CD4-positive, alpha-beta T cell treated with Interleukin-12 subunit alpha and Interleukin-12 subunit beta, for 1 hour (primary cell): ENCODE measurements at regions not wholly inside any gene's neighbourhood (a gene's known extent, or its start where the extent isn't known, plus 50 kb on each side); places are given as distances from the start of the nearest gene placed in this dataset.
"Not testable (repeated sequence)": the region's sequence is repeated elsewhere in the genome, so short reads cannot be mapped to it uniquely, and the experiment has no call there.

ENCODE experiments used
- DNase-seq: peaks from one replicate; pipeline ENCODE4 v3.0.0-alpha.2; 2020

- no peak for DNase-seq
Measured at GRCh38 chr17:13202835-13203234, 185.0 kb upstream of the ELAC2 start.

DNA sequence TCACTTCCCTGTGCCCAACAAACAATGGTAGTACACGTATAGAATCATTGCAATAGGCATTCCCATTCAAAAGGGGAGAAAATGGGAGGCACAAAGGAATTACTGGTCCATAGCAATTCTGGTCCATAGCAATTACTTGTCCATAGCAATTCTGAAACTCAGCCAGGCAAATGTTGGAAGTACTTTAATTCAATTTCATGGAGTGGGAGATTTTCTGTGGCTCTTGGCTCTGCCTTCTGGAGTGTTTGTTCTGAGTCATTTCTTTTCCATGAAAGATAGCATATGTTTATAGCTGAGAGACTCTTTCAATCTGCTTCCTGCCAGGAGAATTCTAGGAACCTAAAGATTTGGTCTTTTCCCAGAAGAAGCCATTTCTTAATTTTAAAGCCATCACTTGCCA, 182.8 kb upstream of the ELAC2 start:
- no peak for DNase-seq

GRCh38 chr17:13199425-13199824, 181.6 kb upstream of the ELAC2 start:
- DNase-seq: no peak

- no peak for DNase-seq
Measured at GRCh38 chr17:13197586-13197985, 179.8 kb upstream of the ELAC2 start.

DNA sequence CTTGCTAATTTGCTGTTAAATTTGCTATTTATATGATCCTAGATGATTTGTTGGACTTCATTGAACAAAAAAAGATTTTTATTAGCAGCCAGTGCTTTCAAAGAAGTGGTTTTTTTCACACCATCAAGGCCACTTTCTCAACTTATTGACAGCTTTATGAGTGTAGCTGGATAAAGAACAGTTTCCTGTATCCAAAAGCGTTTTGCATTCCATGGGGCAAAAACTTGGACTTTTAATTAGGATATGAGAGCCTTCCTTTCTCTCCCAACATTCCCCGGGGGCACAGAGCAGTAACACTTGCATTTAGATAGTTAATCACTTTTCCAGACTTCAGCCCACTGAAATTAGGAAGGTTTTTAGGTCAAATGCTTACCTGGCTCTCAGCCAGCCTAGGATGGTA, 177.1 kb upstream of the ELAC2 start:
- DNase-seq: no peak

DNA sequence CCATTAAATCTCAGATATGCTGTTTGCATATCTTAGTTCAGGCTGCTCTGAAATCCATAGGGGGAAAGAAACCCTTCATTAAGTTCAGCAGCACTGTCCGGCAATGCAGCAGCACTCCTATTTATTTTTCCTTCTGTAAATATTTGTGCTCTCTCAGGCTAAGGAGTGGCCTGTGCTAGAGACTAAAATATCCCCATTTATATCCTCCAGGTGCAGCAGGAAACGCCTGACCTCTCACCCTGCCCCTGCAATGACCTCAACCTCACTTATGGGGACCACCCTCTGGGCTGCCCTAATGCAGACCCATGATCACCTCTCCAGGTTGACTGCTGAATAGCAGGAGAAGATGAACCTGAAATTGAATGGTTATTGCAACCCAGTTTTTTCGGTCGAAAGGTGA, 165.0 kb upstream of the ELAC2 start:
- no peak for DNase-seq

- no peak for DNase-seq
Measured at GRCh38 chr17:13182450-13182849, 164.6 kb upstream of the ELAC2 start.

- DNase-seq: no peak
Measured at GRCh38 chr17:13181683-13182082, 163.9 kb upstream of the ELAC2 start.

GRCh38 chr17:13176436-13176835, 158.6 kb upstream of the ELAC2 start:
- DNase-seq: no peak

- no peak for DNase-seq
Measured at GRCh38 chr17:13171790-13172189, 154.0 kb upstream of the ELAC2 start.

DNA sequence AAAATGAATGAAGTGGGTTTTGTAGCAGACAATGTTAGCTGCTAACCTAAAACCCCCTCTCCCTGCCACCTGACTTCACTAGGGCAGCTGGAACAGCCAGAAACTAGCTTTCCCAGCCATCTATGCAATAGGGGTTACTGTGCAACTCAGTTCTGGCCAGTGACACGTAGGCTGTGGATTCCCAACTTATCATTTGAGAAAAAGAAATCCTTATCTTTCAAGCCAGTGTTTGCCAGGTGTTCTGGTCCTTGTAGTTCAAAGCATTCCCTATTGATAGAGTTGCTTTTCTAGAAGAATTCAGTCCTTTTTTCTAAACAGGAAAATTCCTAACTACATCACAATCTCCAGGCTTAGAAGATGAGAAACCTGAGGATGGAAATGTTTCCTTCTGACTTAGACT, 144.5 kb upstream of the ELAC2 start:
- no peak for DNase-seq

GRCh38 chr17:13160790-13161189, 143.0 kb upstream of the ELAC2 start:
- no peak for DNase-seq

GRCh38 chr17:13160296-13160695, 142.5 kb upstream of the ELAC2 start:
- no peak for DNase-seq

GRCh38 chr17:13158494-13159240, 140.8 kb upstream of the ELAC2 start:
- DNase-seq: no peak

DNA sequence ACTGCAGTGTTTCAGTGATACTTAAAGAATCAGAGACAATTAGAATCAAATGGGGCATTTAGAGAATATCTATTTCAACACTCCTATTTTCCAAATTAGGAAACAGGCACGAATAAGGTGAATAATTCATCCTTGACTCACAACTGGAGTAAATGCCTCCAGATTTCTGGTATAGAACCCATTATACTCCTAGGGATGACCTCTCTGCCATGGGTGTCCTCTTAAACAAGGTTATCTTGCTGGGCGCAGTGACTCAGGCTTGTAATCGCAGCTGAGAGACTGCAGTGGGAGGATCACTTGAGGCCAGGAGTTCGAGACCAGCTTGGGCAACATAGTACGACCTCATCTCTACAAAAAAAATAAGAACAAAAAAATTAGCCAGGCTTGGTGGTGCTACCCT, 139.8 kb upstream of the ELAC2 start:
- no peak for DNase-seq

DNA sequence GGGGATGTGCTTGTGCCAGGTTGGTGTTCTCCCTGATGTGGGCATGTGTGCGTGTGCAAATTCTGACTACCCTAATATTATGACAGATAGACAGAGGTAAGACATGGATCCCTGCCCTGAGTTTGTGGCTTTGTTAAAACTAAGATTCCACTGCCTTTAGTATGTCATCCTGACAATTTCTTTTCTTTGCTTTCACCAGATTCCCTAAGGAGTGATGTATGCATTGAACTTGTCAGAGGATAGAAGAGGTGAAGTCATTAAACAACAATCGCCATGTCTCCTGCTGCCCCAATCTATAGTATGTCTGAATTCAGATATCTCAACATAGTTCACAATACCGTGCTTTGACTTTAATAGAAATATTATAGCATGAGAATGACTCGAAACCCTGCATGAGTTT, 137.1 kb upstream of the ELAC2 start:
- no peak for DNase-seq

DNA sequence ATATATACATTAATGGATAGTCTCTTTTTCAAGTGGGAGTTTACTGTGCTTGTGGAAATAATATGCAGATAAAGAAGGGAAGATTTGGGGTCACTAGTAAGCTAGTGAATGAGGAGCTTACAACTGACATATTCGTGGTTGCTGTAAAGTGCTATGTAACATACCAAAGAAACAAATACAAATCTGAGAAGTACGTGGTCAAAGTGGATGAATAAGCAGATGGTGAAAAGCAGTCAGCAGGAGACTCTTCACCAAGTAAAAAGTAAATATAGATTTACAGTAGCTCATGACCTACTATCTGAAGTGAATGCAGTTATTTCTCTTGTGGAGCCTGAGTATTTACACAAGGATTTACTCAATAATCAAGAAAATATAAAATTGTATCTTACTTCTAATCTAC, 136.6 kb upstream of the ELAC2 start:
- no peak for DNase-seq

DNA sequence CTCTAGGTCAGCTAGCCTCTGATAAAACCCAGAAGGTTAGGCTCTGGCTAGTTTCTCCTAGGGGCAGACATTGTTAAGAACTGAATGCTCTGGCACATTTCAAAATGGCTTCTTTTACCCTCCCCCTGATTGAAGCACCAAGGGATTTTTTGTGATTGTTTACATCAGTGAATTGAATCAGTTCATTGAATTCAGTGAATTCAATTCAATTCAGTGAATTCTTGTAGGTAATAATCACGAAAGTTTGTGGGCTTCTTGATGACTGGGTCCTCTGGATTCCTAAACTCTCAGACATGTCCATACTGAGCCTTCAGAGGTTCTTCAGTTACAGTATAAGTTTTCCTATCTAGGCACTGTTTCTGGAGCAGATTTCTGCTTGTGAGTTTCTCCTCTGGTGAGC, 135.2 kb upstream of the ELAC2 start:
- DNase-seq: no peak

GRCh38 chr17:13152501-13152900, 134.7 kb upstream of the ELAC2 start:
- DNase-seq: no peak

DNA sequence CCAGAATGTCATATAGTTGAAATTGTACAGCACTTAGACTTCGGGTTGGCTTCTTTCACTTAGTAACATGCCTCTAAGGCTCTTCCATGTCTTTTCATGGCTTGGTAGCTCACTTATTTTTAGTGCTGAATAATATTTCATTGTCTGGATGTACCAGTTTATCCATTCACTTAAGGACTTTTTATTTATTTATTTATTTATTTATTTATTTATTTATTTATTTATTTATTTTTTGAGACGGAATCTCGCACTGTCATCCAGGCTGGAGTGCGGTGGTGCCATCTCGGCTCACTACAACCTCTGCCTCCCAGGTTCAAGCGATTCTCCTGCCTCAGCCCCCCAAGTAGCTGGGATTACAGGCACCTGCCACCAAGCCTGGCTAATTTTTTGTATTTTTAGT, 132.9 kb upstream of the ELAC2 start:
- not testable (repeated sequence) for DNase-seq

GRCh38 chr17:13143001-13143400, 125.2 kb upstream of the ELAC2 start:
- DNase-seq: no peak

DNA sequence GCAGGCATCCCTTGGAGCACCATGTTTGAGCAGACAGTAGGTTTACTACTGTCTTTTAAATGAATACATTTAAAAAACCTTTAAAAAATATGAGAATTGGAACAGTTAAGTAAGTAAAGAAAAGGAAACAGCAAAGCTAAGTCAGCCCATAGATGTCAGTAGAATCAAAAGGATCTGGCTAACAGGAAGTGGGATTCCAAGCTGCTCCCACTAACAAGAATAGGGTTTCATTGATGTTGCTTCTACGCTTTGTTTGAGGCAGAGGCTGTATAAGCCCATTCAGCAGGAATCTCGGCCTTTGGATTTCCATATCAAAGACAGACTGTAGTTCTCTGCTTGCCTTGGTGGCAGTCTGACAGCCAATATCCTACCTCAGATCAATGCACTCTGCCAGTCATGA, 122.9 kb upstream of the ELAC2 start:
- DNase-seq: no peak

DNA sequence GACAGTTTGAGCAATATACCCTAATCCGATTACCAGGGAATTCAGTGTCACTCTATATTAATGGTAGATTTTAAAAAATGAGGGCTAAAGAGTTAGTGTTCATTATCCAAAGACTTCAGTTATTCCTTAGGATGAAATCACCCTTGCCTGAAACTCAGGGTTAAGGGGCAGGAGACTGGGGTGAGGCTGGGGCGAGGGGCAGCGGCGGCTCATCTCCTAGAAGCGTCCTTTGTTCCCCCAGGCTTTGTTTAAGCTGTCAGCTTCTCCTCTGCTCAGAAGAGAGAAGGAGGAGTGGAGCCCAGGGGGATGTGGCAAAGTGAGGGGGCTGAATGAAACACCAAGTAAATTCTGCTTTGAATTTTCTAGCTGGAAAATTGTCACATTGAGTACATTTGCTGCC, 117.7 kb upstream of the ELAC2 start:
- no peak for DNase-seq

DNA sequence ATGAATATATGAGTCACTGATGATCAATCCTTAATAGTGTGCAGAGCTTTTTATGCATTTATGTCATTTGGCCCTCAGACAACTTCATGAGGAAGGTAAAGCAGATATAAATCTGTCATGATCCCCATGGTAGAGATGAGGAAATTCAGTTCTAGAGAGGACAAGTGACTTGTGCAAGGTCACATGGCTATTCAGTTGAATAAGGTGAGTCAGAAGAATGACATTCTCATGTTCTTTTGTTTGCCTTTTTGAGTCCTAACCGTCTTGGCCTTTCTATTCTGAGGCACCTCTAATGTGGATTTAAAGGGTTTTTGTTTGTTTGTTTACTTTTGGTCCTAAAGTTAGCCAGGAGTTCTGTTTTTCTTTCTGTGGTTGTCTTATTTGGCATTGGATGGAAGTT, 116.2 kb upstream of the ELAC2 start:
- DNase-seq: no peak

GRCh38 chr17:13131225-13131624, 113.4 kb upstream of the ELAC2 start:
- no peak for DNase-seq

- DNase-seq: no peak
Measured at GRCh38 chr17:13129356-13129755, 111.5 kb upstream of the ELAC2 start.
